Neural crest cell (in vitro differentiated cells): ENCODE measurements at regions not wholly inside any gene's neighbourhood (a gene's known extent, or its start where the extent isn't known, plus 50 kb on each side); places are given as distances from the start of the nearest gene placed in this dataset.

Experiments
- DNase-seq: peaks from one replicate; pipeline ENCODE4 v3.0.0; 2021; ENCODE audit warnings: low read depth, mixed read lengths, low spot score
- H3K27ac Mint-ChIP-seq: one replicate; pipeline ENCODE4 v1.8.0; 2021; ENCODE audit warnings: mild to moderate bottlenecking, mixed read lengths; ENCODE audit not compliant: unreplicated experiment
- H3K27me3 Mint-ChIP-seq: 2 replicates; pipeline ENCODE4 v1.8.0; 2021; ENCODE audit warnings: low read depth, mild to moderate bottlenecking, mixed read lengths
- H3K36me3 Mint-ChIP-seq: 2 replicates; pipeline ENCODE4 v1.8.0; 2021; ENCODE audit warnings: low read depth, mild to moderate bottlenecking, mixed read lengths
- H3K4me1 Mint-ChIP-seq: 2 replicates; pipeline ENCODE4 v1.8.0; 2021; ENCODE audit warnings: mixed read lengths
- H3K4me3 Mint-ChIP-seq: one replicate; pipeline ENCODE4 v1.8.0; 2021; ENCODE audit warnings: mild to moderate bottlenecking, mixed read lengths
- H3K9me3 Mint-ChIP-seq: 2 replicates; pipeline ENCODE4 v1.8.0; 2021; ENCODE audit warnings: mixed read lengths
- TF ChIP-seq, protein P1 (sequence below): fragments of 200-600 bp; sonication (generic); conservative IDR thresholded peaks from 2 replicates; pipeline ENCODE4 v1.5.0; 2021; ENCODE audit warnings: antibody characterized with exemption, mild to moderate bottlenecking

DNA sequence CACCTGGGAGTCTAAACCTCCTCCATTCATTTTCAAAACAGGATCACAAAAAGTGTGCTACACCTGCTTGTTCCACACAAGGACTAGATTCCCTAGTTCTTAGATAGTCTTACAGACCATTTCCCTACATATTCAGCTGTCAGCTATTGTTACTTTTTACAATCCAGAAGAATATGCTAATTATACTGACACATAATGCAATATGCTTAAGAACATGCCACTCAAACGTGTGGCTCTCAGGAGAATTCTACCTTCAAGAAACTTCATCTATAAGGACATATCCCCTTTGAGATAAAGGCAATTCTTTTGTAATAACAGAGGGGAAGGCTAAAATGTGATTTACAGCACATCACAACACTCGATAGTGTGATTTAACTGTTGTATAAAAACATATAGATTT, 456.1 kb upstream of the ARRDC3 start:
- Mint-ChIP-seq H3K36me3 (no peaks in the 10 kb centered on the region), H3K4me1 (no peaks in the 10 kb centered on the region), H3K27me3 (no peaks in the 10 kb centered on the region), H3K4me3 (no peak overlapping the region), H3K9me3 (no peaks in the 10 kb centered on the region), H3K27ac (no peak overlapping the region)
- TF ChIP-seq, protein P1, sequence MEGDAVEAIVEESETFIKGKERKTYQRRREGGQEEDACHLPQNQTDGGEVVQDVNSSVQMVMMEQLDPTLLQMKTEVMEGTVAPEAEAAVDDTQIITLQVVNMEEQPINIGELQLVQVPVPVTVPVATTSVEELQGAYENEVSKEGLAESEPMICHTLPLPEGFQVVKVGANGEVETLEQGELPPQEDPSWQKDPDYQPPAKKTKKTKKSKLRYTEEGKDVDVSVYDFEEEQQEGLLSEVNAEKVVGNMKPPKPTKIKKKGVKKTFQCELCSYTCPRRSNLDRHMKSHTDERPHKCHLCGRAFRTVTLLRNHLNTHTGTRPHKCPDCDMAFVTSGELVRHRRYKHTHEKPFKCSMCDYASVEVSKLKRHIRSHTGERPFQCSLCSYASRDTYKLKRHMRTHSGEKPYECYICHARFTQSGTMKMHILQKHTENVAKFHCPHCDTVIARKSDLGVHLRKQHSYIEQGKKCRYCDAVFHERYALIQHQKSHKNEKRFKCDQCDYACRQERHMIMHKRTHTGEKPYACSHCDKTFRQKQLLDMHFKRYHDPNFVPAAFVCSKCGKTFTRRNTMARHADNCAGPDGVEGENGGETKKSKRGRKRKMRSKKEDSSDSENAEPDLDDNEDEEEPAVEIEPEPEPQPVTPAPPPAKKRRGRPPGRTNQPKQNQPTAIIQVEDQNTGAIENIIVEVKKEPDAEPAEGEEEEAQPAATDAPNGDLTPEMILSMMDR = no peak
- DNase-seq = no peak

DNA sequence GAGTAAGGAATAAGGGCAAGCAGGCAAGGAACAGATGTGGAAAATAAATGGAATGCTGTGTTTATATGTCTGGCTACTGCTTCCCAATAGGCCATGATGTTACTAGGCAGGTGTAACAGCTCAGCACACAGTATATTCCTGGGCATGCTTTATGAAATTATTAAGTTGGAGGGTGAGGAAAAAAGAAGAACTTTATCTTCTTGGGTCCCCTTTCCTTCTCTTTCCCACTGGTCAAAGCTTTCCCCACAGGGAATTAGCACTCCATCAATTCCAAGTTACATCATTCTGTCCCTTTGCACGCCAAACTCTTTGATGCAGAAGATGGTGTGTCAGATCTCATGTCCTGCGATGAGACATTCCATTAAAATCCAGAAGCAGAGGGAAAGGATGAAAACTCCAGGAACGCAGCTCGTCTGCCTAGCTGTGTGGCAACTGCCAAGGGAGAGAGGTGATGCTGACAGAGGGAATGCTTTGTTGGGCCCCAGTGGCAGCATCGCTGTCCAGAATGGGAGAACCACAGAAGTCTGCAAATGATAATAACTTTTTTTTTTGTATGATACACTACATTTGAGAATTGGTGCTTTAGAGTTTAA, 447.3 kb upstream of the ARRDC3 start:
- Mint-ChIP-seq H3K4me1 (no peaks in the 10 kb centered on the region), H3K9me3 (no peaks in the 10 kb centered on the region), H3K27ac (no peak overlapping the region), H3K36me3 (no peaks in the 10 kb centered on the region), H3K4me3 (no peak overlapping the region), H3K27me3 (no peaks in the 10 kb centered on the region)
- DNase-seq = no peak
- TF ChIP-seq, protein P1 = no peak

DNA sequence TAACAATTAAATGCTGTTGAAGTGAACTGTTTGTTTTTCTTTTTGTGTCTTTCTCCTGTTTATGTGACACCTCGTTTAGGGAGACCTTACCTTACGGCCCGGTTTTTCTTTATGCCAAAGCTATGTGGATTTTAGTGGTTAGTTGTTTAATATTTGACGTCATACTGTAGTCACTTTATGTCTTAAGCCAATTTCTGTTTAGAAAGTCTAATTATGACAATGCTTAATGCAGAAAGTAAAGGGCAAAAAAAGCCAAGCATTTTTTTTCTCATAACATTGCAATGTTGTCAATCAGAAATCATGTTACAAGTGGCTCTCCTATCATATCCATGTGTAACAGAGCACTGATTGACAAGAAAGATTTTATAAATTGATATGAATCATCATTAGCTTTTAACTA, 442.5 kb upstream of the ARRDC3 start:
- no peak for DNase-seq
- TF ChIP-seq, protein P1 = no peak
- Mint-ChIP-seq H3K27me3 (no peaks in the 10 kb centered on the region), H3K9me3 (peaks cover 2% of the 10 kb centered on the region), H3K4me1 (no peaks in the 10 kb centered on the region), H3K4me3 (no peak overlapping the region), H3K27ac (no peak overlapping the region), H3K36me3 (no peaks in the 10 kb centered on the region)

DNA sequence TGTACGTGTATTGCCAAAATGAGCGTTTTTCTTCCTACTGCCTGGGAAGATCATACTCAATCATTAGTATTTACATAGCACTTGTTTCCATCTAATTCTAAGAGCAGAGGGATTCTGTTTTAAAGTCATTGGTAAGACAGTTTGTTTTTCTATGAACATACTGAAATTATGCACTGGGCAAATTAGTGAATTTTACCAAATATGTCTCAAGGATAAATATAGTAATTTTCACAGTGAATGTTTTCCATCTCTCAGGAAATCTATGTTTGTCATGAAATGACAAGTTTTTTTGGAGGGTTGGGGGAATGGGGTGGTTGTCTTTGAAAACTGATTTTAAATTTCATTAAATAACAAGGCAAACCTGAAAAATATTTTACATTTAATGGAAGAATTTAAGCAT, 441.3 kb upstream of the ARRDC3 start:
- TF ChIP-seq, protein P1 = no peak
- Mint-ChIP-seq H3K9me3 (peaks cover 6% of the 10 kb centered on the region), H3K4me3 (no peak overlapping the region), H3K4me1 (no peaks in the 10 kb centered on the region), H3K36me3 (no peaks in the 10 kb centered on the region), H3K27me3 (no peaks in the 10 kb centered on the region), H3K27ac (no peak overlapping the region)
- no peak for DNase-seq

DNA sequence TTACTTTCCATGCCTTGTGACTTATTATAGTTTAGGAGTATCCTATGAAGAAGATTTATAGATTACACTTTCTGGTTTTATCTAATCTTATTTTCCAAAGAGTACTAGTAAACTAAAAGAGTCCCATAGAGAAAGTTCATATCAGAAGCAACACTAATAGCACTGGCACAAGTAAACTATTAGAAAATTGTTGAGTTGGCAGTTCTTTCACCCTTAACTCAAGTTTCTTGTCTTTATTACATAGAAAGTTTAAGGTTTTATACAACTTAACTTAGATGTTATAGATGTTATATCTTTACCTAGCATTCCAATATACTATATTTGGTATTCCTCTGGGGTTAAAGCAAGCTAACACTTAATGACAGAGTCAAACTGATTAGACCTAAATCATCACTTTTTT, 437.8 kb upstream of the ARRDC3 start:
- Mint-ChIP-seq H3K4me3 (no peak overlapping the region), H3K27ac (no peak overlapping the region), H3K4me1 (no peaks in the 10 kb centered on the region), H3K9me3 (peaks cover 6% of the 10 kb centered on the region), H3K27me3 (no peaks in the 10 kb centered on the region), H3K36me3 (no peaks in the 10 kb centered on the region)
- DNase-seq = no peak
- TF ChIP-seq, protein P1 = no peak

DNA sequence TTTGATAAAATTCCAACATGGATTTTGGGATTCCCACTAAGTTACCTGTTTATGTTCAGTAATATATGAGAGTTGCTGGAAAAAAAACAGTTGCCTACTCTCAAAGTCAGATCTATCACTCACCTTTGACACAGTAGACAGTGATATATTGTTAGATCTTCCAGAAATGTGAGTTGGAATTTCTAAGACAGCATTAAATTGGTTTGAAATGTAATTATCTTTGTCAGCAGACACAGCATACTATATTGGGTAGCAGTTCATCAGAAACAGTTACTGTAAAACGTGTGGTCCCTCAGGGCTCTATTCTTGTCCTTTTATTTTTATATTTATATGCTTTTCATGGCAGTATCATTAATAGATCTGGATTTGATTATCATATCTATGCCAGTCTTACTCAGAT, 433.6 kb upstream of the ARRDC3 start:
- no peaks in the 10 kb centered on the region for H3K27me3 Mint-ChIP-seq

More for the DNA sequence above, 433.6 kb upstream of the ARRDC3 start:
- H3K27ac Mint-ChIP-seq = no peak overlapping the region
- no peak for DNase-seq
- H3K4me3 Mint-ChIP-seq = no peak overlapping the region
- H3K4me1 Mint-ChIP-seq = no peaks in the 10 kb centered on the region
- peaks cover 7% of the 10 kb centered on the region for H3K9me3 Mint-ChIP-seq
- TF ChIP-seq, protein P1 = no peak
- no peaks in the 10 kb centered on the region for H3K36me3 Mint-ChIP-seq
